H9 (cell line): ENCODE measurements at regions not wholly inside any gene's neighbourhood (a gene's known extent, or its start where the extent isn't known, plus 50 kb on each side); places are given as distances from the start of the nearest gene placed in this dataset.

Experiments
- DNase-seq: peaks from one replicate; pipeline ENCODE4 v3.0.0-alpha.2; 2017
- H2AFZ ChIP-seq: one replicate; pipeline ENCODE4 v1.6.1; 2013; ENCODE audit warnings: mild to moderate bottlenecking, low read length, control low read depth, moderate library complexity
- H2AK5ac ChIP-seq: 2 replicates; pipeline ENCODE4 v1.6.1; 2013; ENCODE audit warnings: low read length, control low read depth, mixed read lengths; ENCODE audit not compliant: insufficient read length
- H2BK120ac ChIP-seq: one replicate; pipeline ENCODE4 v1.6.1; 2013; ENCODE audit warnings: low read depth, mild to moderate bottlenecking, low read length, control low read depth, inconsistent platforms; ENCODE audit not compliant: poor library complexity, severe bottlenecking
- H2BK12ac ChIP-seq: 2 replicates; pipeline ENCODE4 v1.6.1; 2013; ENCODE audit warnings: low read length, control low read depth, mixed read lengths, low read depth; ENCODE audit not compliant: insufficient read length
- H2BK15ac ChIP-seq: 2 replicates; pipeline ENCODE4 v1.6.1; 2013; ENCODE audit warnings: low read depth, low read length, control low read depth
- H2BK20ac ChIP-seq: one replicate; pipeline ENCODE4 v1.6.1; 2013; ENCODE audit warnings: low read depth, mild to moderate bottlenecking, low read length, control low read depth, inconsistent platforms; ENCODE audit not compliant: poor library complexity, severe bottlenecking
- H2BK5ac ChIP-seq: 2 replicates; pipeline ENCODE4 v1.6.1; 2013; ENCODE audit warnings: low read length, control low read depth, mixed read lengths; ENCODE audit not compliant: insufficient read length
- H3K14ac ChIP-seq: 2 replicates; pipeline ENCODE4 v1.6.1; 2013; ENCODE audit warnings: low read length, control low read depth; ENCODE audit not compliant: insufficient read depth
- H3K18ac ChIP-seq: 2 replicates; pipeline ENCODE4 v1.6.1; 2013; ENCODE audit warnings: low read depth, mild to moderate bottlenecking, mixed read lengths, low read length, control low read depth; ENCODE audit not compliant: insufficient read length
- H3K23ac ChIP-seq: 2 replicates; pipeline ENCODE4 v1.6.1; 2013; ENCODE audit warnings: low read length, control low read depth, mixed read lengths, low read depth; ENCODE audit not compliant: insufficient read length
- H3K23me2 ChIP-seq: 2 replicates; pipeline ENCODE4 v1.6.1; 2013; ENCODE audit warnings: low read depth, mild to moderate bottlenecking, mixed read lengths, low read length, control low read depth; ENCODE audit not compliant: insufficient read length, poor library complexity, severe bottlenecking
- H3K27ac ChIP-seq: 2 replicates; pipeline ENCODE4 v1.5.1; 2013; ENCODE audit warnings: low read length, control low read depth, mixed read lengths, low read depth; ENCODE audit not compliant: insufficient read length
- H3K27me3 ChIP-seq: 2 replicates; pipeline ENCODE4 v1.6.1; 2013; ENCODE audit warnings: low read length, control low read depth, inconsistent platforms; ENCODE audit not compliant: insufficient read depth
- H3K4ac ChIP-seq: 2 replicates; pipeline ENCODE4 v1.6.1; 2013; ENCODE audit warnings: low read depth, mild to moderate bottlenecking, control low read depth, inconsistent platforms, low read length, moderate library complexity
- H3K4me1 ChIP-seq: 2 replicates; pipeline ENCODE4 v1.6.1; 2013; ENCODE audit warnings: low read length, control low read depth, inconsistent platforms; ENCODE audit not compliant: insufficient read depth
- H3K4me2 ChIP-seq: 2 replicates; pipeline ENCODE4 v1.6.1; 2013; ENCODE audit warnings: low read length, control low read depth, mixed read lengths; ENCODE audit not compliant: insufficient read length, insufficient read depth
- H3K56ac ChIP-seq: 2 replicates; pipeline ENCODE4 v1.6.1; 2013; ENCODE audit warnings: low read depth, mild to moderate bottlenecking, mixed read lengths, low read length, control low read depth; ENCODE audit not compliant: insufficient read length
- H3K79me1 ChIP-seq: 2 replicates; pipeline ENCODE4 v1.6.1; 2013; ENCODE audit warnings: low read depth, mild to moderate bottlenecking, moderate library complexity, low read length, control low read depth, inconsistent platforms; ENCODE audit not compliant: insufficient read depth, poor library complexity, severe bottlenecking
- H3K79me2 ChIP-seq: 2 replicates; pipeline ENCODE4 v1.6.1; 2013; ENCODE audit warnings: low read length, control low read depth, inconsistent platforms; ENCODE audit not compliant: insufficient read depth
- H3K9ac ChIP-seq: 2 replicates; pipeline ENCODE4 v1.6.1; 2013; ENCODE audit warnings: low read length, control low read depth, mixed read lengths; ENCODE audit not compliant: insufficient read length; ENCODE audit errors: extremely low read depth
- H3K9me3 ChIP-seq: one replicate; pipeline ENCODE4 v1.6.1; 2013; ENCODE audit warnings: low read depth, low read length, inconsistent platforms; ENCODE audit not compliant: control insufficient read depth
- H3T11ph ChIP-seq: one replicate; pipeline ENCODE4 v1.6.1; 2013; ENCODE audit warnings: mild to moderate bottlenecking, low read length, control low read depth, inconsistent platforms
- H4K20me1 ChIP-seq: one replicate; pipeline ENCODE4 v1.6.1; 2013; ENCODE audit not compliant: control insufficient read depth, insufficient read length, insufficient read depth
- H4K5ac ChIP-seq: 2 replicates; pipeline ENCODE4 v1.6.1; 2013; ENCODE audit warnings: low read depth, mild to moderate bottlenecking, mixed read lengths, low read length, control low read depth; ENCODE audit not compliant: insufficient read length
- H4K8ac ChIP-seq: replicated peaks from 2 replicates; pipeline ENCODE4 v1.6.1; 2013; ENCODE audit warnings: low read length, control low read depth, mixed read lengths, low read depth; ENCODE audit not compliant: insufficient read length
- H4K91ac ChIP-seq: 2 replicates; pipeline ENCODE4 v1.6.1; 2013; ENCODE audit warnings: low read depth, mild to moderate bottlenecking, moderate library complexity, mixed read lengths, low read length, control low read depth; ENCODE audit not compliant: insufficient read length
- H3K27ac Mint-ChIP-seq, 3 experiments: 2 replicates in 2 of 3; 3 replicates in 1 of 3; pipeline ENCODE4 v1.8.0; 2020 to 2021; ENCODE audit warnings: mixed read lengths in 3 of 3, mild to moderate bottlenecking in 1 of 3, moderate library complexity in 1 of 3
- H3K27me3 Mint-ChIP-seq: 2 replicates; pipeline ENCODE4 v1.8.0; 2021; ENCODE audit warnings: low read depth, mild to moderate bottlenecking, moderate library complexity, mixed read lengths
- H3K36me3 Mint-ChIP-seq, 3 experiments: 2 replicates in 2 of 3; 3 replicates in 1 of 3; pipeline ENCODE4 v1.8.0; 2020 to 2021; ENCODE audit warnings: low read depth in 3 of 3, mixed read lengths in 3 of 3; ENCODE audit not compliant: insufficient read depth in 1 of 3
- H3K4me1 Mint-ChIP-seq, 2 experiments: 2 replicates each; pipeline ENCODE4 v1.8.0; 2020; ENCODE audit warnings: mixed read lengths in 2 of 2
- H3K4me3 Mint-ChIP-seq, 2 experiments: 2 replicates in 1 of 2; 3 replicates in 1 of 2; pipeline ENCODE4 v1.8.0; 2020 to 2021; ENCODE audit warnings: mild to moderate bottlenecking in 2 of 2, mixed read lengths in 2 of 2, moderate library complexity in 1 of 2
- H3K9me3 Mint-ChIP-seq, 2 experiments: 2 replicates in 1 of 2; 3 replicates in 1 of 2; pipeline ENCODE4 v1.8.0; 2020; ENCODE audit warnings: mild to moderate bottlenecking in 2 of 2, mixed read lengths in 2 of 2, moderate library complexity in 1 of 2
- CTCF ChIP-seq: fragments of 200-600 bp; sonication (generic); conservative IDR thresholded peaks from 3 replicates; pipeline ENCODE4 v1.8.0; 2021; ENCODE audit warnings: antibody characterized with exemption, mild to moderate bottlenecking
- WGBS: extraction: QIAGEN DNeasy Blood & Tissue Kit; methylation state at CpG from one replicate; pipeline ENCODE4 v1.1.7; 2013; ENCODE audit warnings: missing lambda C conversion rate, low lambda C conversion rate, mixed read lengths; ENCODE audit not compliant: insufficient read length; ENCODE audit errors: extremely low coverage; 5-methylcytosine and 5-hydroxymethylcytosine counted together

- Histone ChIP-seq H2AFZ (no peak overlapping the region), H3K27ac (no peak overlapping the region), H3K9ac (no peak overlapping the region), H2BK120ac (no peak overlapping the region), H3K14ac (no peak overlapping the region), H3K56ac (no peak overlapping the region), H3K27me3 (no peaks in the 10 kb centered on the region; the same call in 1 of the 2 replicates), H3K23me2 (no peaks in the 10 kb centered on the region), H2BK5ac (no peak overlapping the region), H4K5ac (no peak overlapping the region), H3K18ac (no peak overlapping the region), H2BK15ac (no peak overlapping the region), H2AK5ac (no peak overlapping the region), H2BK12ac (no peak overlapping the region), H3K4ac (no peak overlapping the region), H3K4me1 (no peaks in the 10 kb centered on the region; the same call in 1 of the 2 replicates), H3K23ac (no peak overlapping the region), H2BK20ac (no peak overlapping the region), H3K4me2 (no peak overlapping the region), H3K79me2 (no peaks in the 10 kb centered on the region), H4K8ac (no peak overlapping the region), H4K91ac (no peak overlapping the region), H3K9me3 (no peaks in the 10 kb centered on the region), H3K79me1 (no peaks in the 10 kb centered on the region), H3T11ph (no peak overlapping the region), H4K20me1 (no peaks in the 10 kb centered on the region)
- DNase-seq: no peak
- no peak overlapping the region for H3K4me3 Mint-ChIP-seq
- no peak for TF ChIP-seq CTCF
- no peaks in the 10 kb centered on the region for H3K36me3 Mint-ChIP-seq
- WGBS: no CpG with 5 or more reads among the region's 1 CpG
- H3K27ac Mint-ChIP-seq: no peak overlapping the region
- no peaks in the 10 kb centered on the region for H3K9me3 Mint-ChIP-seq
- H3K4me1 Mint-ChIP-seq: peaks cover 7 to 12% of the 10 kb centered on the region in 2 experiments
- H3K27me3 Mint-ChIP-seq: peaks cover 14% of the 10 kb centered on the region
Measured at GRCh38 chr14:42628602-42629001, 1021.9 kb downstream of the LRFN5 start.
